H1 (cell line): ENCODE measurements at regions not wholly inside any gene's neighbourhood (a gene's known extent, or its start where the extent isn't known, plus 50 kb on each side); places are given as distances from the start of the nearest gene placed in this dataset.

Experiments
- CTCF ChIA-PET: fragments of 300-600 bp; sonication (Branson Sonifier 250); formaldehyde crosslinking; loops from one replicate; lab custom pipeline; 2021; ENCODE audit not compliant: partially characterized antibody; lab: Charles Lee
- POLR2A ChIA-PET: fragments of 300-600 bp; sonication (Branson Sonifier 250); formaldehyde crosslinking; loops from one replicate; lab custom pipeline; 2021; ENCODE audit warnings: inconsistent platforms; ENCODE audit not compliant: partially characterized antibody; lab: Charles Lee
- DNase-seq, 2 experiments: peaks; one replicate each; pipeline versions ENCODE4 v3.0.0 to v3.0.0-alpha.2; 2010 to 2022; ENCODE audit warnings: low spot score in 2 of 2, low read depth in 1 of 2, mixed read lengths in 1 of 2
- FAIRE-seq: peaks from 2 replicates; lab custom pipeline; 2011; peaks lifted over from hg19 to GRCh38; lab: Jason Lieb, UNC
- H2AFZ ChIP-seq: 2 replicates; pipeline ENCODE4 v1.8.1; 2012; ENCODE audit warnings: low read length, inconsistent platforms
- H2AK5ac ChIP-seq: 2 replicates; pipeline ENCODE4 v1.6.1; 2013; ENCODE audit warnings: low read depth, low read length
- H2BK120ac ChIP-seq: replicated peaks from 2 replicates; pipeline ENCODE3; 2013; ENCODE audit warnings: low read depth, low read length, inconsistent platforms
- H2BK12ac ChIP-seq: 2 replicates; pipeline ENCODE4 v1.6.1; 2013; ENCODE audit warnings: low read depth, low read length
- H2BK15ac ChIP-seq: 2 replicates; pipeline ENCODE4 v1.6.1; 2013; ENCODE audit warnings: low read length
- H2BK20ac ChIP-seq: 2 replicates; pipeline ENCODE4 v1.6.1; 2013; ENCODE audit warnings: low read length
- H2BK5ac ChIP-seq: 2 replicates; pipeline ENCODE4 v1.6.1; 2013; ENCODE audit warnings: low read depth, low read length
- H3K14ac ChIP-seq: 2 replicates; pipeline ENCODE4 v1.6.1; 2013; ENCODE audit warnings: inconsistent platforms; ENCODE audit not compliant: insufficient read length
- H3K18ac ChIP-seq: 2 replicates; pipeline ENCODE4 v1.6.1; 2013; ENCODE audit warnings: low read length; ENCODE audit errors: extremely low read depth
- H3K23ac ChIP-seq: 2 replicates; pipeline ENCODE4 v1.6.1; 2013; ENCODE audit warnings: inconsistent platforms; ENCODE audit not compliant: insufficient read length
- H3K23me2 ChIP-seq: 2 replicates; pipeline ENCODE4 v1.6.1; 2013; ENCODE audit warnings: low read depth, low read length
- H3K27ac ChIP-seq: 2 replicates; pipeline ENCODE4 v1.6.1; 2011; ENCODE audit warnings: low read depth, low read length, inconsistent platforms
- H3K27me3 ChIP-seq, 4 experiments: replicated peaks in 1 of 4; 1 replicate in 1 of 4; 2 replicates in 3 of 4; pipeline versions ENCODE4 v1.6.1 to v1.8.1; 2011 to 2013; ENCODE audit warnings: low read length in 3 of 4, mild to moderate bottlenecking in 3 of 4, inconsistent platforms in 2 of 4, mixed read lengths in 2 of 4, moderate library complexity in 1 of 4; ENCODE audit not compliant: control insufficient read depth in 3 of 4, insufficient read depth in 3 of 4; ENCODE audit errors: extremely low read depth in 1 of 4
- H3K36me3 ChIP-seq, 4 experiments: 2 replicates each; pipeline versions ENCODE4 v1.6.1 to v1.8.1; 2011 to 2013; ENCODE audit warnings: mild to moderate bottlenecking in 4 of 4, low read length in 3 of 4, moderate library complexity in 2 of 4, control low read depth in 1 of 4, inconsistent platforms in 1 of 4; ENCODE audit not compliant: insufficient read depth in 4 of 4, control insufficient read depth in 2 of 4
- H3K4ac ChIP-seq: replicated peaks from 2 replicates; pipeline ENCODE3; 2013; ENCODE audit warnings: low read length, low read depth, mixed read lengths, inconsistent platforms; ENCODE audit not compliant: insufficient read length
- H3K4me1 ChIP-seq, 4 experiments: replicated peaks in 1 of 4; 1 replicate in 1 of 4; 2 replicates in 3 of 4; pipeline versions ENCODE4 v1.6.1 to v1.8.1; 2011 to 2013; ENCODE audit warnings: low read length in 3 of 4, inconsistent platforms in 2 of 4, mixed read lengths in 1 of 4; ENCODE audit not compliant: insufficient read depth in 4 of 4, control insufficient read depth in 3 of 4
- H3K4me2 ChIP-seq, 2 experiments: 2 replicates each; pipeline versions ENCODE4 v1.6.1 to v1.8.1; 2011 to 2013; ENCODE audit warnings: low read depth in 2 of 2, low read length in 2 of 2, control low read depth in 1 of 2, inconsistent platforms in 1 of 2, mild to moderate bottlenecking in 1 of 2; ENCODE audit not compliant: insufficient read depth in 1 of 2
- H3K4me3 ChIP-seq, 4 experiments: fragments of 200-600, 300-600 bp in 1 of 4; sonication (generic), shearing (Covaris generic), sonication (Bioruptor Twin) in 1 of 4; 2 replicates each; pipeline versions ENCODE4 v1.5.1 to v1.8.1; 2011 to 2016; ENCODE audit warnings: low read length in 4 of 4, low read depth in 3 of 4, control low read depth in 2 of 4, inconsistent platforms in 2 of 4, mild to moderate bottlenecking in 2 of 4, mixed read lengths in 1 of 4, moderate library complexity in 1 of 4; ENCODE audit not compliant: insufficient read depth in 2 of 4; ENCODE audit errors: extremely low read depth in 1 of 4
- H3K56ac ChIP-seq: replicated peaks from 2 replicates; pipeline ENCODE3; 2013; ENCODE audit warnings: low read depth, mild to moderate bottlenecking, mixed read lengths, low read length, inconsistent platforms; ENCODE audit not compliant: insufficient read length
- H3K79me1 ChIP-seq: 2 replicates; pipeline ENCODE4 v1.6.1; 2013; ENCODE audit warnings: low read depth, low read length, control low read depth
- H3K79me2 ChIP-seq, 2 experiments: 2 replicates each; pipeline versions ENCODE4 v1.6.1 to v1.8.1; 2012 to 2013; ENCODE audit warnings: low read length in 2 of 2, mild to moderate bottlenecking in 2 of 2, inconsistent platforms in 1 of 2; ENCODE audit not compliant: insufficient read depth in 2 of 2, control insufficient read depth in 1 of 2
- H3K9ac ChIP-seq, 4 experiments: replicated peaks in 1 of 4; 1 replicate in 1 of 4; 2 replicates in 3 of 4; pipeline versions ENCODE4 v1.6.1 to v1.8.1; 2011 to 2013; ENCODE audit warnings: low read depth in 3 of 4, low read length in 3 of 4, control low read depth in 2 of 4, mild to moderate bottlenecking in 2 of 4, moderate library complexity in 2 of 4, inconsistent platforms in 1 of 4; ENCODE audit errors: extremely low read depth in 1 of 4
- H3K9me3 ChIP-seq, 2 experiments: 2 replicates each; pipeline versions ENCODE4 v1.6.1 to v1.8.1; 2012 to 2013; ENCODE audit warnings: mild to moderate bottlenecking in 2 of 2, moderate library complexity in 2 of 2, control low read depth in 1 of 2, inconsistent platforms in 1 of 2, low read depth in 1 of 2, low read length in 1 of 2, mixed read lengths in 1 of 2; ENCODE audit not compliant: insufficient read depth in 2 of 2
- H4K20me1 ChIP-seq, 2 experiments: replicated peaks in 1 of 2; 2 replicates each; pipeline versions ENCODE3 to v1.8.1; 2011 to 2013; ENCODE audit warnings: inconsistent platforms in 2 of 2, low read length in 2 of 2, mild to moderate bottlenecking in 1 of 2; ENCODE audit not compliant: insufficient read depth in 2 of 2, control insufficient read depth in 1 of 2
- H4K5ac ChIP-seq: 2 replicates; pipeline ENCODE4 v1.6.1; 2013; ENCODE audit warnings: low read length, low read depth, mixed read lengths, inconsistent platforms; ENCODE audit not compliant: insufficient read length
- H4K8ac ChIP-seq: 2 replicates; pipeline ENCODE4 v1.8.0; 2013; ENCODE audit warnings: mild to moderate bottlenecking, moderate library complexity, low read length, inconsistent platforms; ENCODE audit not compliant: insufficient read depth; ENCODE audit errors: extremely low read depth
- H4K91ac ChIP-seq: replicated peaks from 2 replicates; pipeline ENCODE3; 2013; ENCODE audit warnings: low read length, mixed read lengths, inconsistent platforms; ENCODE audit not compliant: insufficient read length
- BACH1 ChIP-seq: IDR thresholded peaks from 2 replicates; pipeline ENCODE4 v1.6.1; 2012; ENCODE audit warnings: low read length, improper control_type of control experiment
- CBX5 ChIP-seq: fragments of 300-800, 300-1000 bp; sonication (generic); IDR thresholded peaks from 2 replicates; pipeline ENCODE4 v1.7.1; 2016; ENCODE audit warnings: antibody characterized with exemption, low read length, low read depth
- CTCF ChIP-seq, 3 experiments: IDR thresholded peaks; 1 replicate in 2 of 3; 2 replicates in 1 of 3; pipeline versions ENCODE4 v1.5.1 to v1.6.1; 2011; ENCODE audit warnings: low read length in 3 of 3, mild to moderate bottlenecking in 3 of 3, inconsistent platforms in 2 of 3, low read depth in 1 of 3, moderate library complexity in 1 of 3; ENCODE audit not compliant: insufficient read depth in 1 of 3; ENCODE audit errors: control extremely low read depth in 1 of 3
- FOSL1 ChIP-seq: IDR thresholded peaks from 2 replicates; pipeline ENCODE4 v1.6.1; 2011; ENCODE audit warnings: mild to moderate bottlenecking, low read depth, low read length, moderate library complexity; ENCODE audit not compliant: insufficient read depth
- HDAC2 ChIP-seq, 2 experiments: fragments of 300-600 bp in 1 of 2; sonication (generic) in 1 of 2; IDR thresholded peaks; 2 replicates each; pipeline ENCODE4 v1.6.1; 2011 to 2012; ENCODE audit warnings: low read depth in 2 of 2, low read length in 2 of 2, mild to moderate bottlenecking in 2 of 2, moderate library complexity in 2 of 2, borderline replicate concordance in 1 of 2, inconsistent platforms in 1 of 2
- JUN ChIP-seq: IDR thresholded peaks from 2 replicates; pipeline ENCODE4 v1.6.1; 2011; ENCODE audit warnings: low read depth, mild to moderate bottlenecking, improper control_type of control experiment, low read length
- MAFK ChIP-seq: IDR thresholded peaks from 2 replicates; pipeline ENCODE4 v1.6.1; 2012; ENCODE audit warnings: low read depth, mild to moderate bottlenecking, improper control_type of control experiment, low read length
- POLR2A ChIP-seq, 2 experiments: IDR thresholded peaks; 1 replicate in 1 of 2; 2 replicates in 1 of 2; pipeline ENCODE4 v1.6.1; 2011; ENCODE audit warnings: low read depth in 2 of 2, low read length in 2 of 2, mild to moderate bottlenecking in 2 of 2; ENCODE audit errors: control extremely low read depth in 1 of 2
- POLR2AphosphoS5 ChIP-seq: IDR thresholded peaks from 2 replicates; pipeline ENCODE4 v1.6.1; 2011; ENCODE audit warnings: low read depth, low read length
- POU5F1 ChIP-seq: IDR thresholded peaks from 2 replicates; pipeline ENCODE4 v1.6.1; 2011; ENCODE audit warnings: low read depth, mild to moderate bottlenecking, low read length, moderate library complexity
- RBBP5 ChIP-seq: IDR thresholded peaks from 2 replicates; pipeline ENCODE4 v1.7.1; 2012; ENCODE audit warnings: low read depth, mild to moderate bottlenecking, inconsistent platforms, low read length, moderate library complexity, borderline replicate concordance
- RFX5 ChIP-seq: IDR thresholded peaks from 2 replicates; pipeline ENCODE4 v1.6.1; 2011; ENCODE audit warnings: low read depth, low read length, improper control_type of control experiment, borderline replicate concordance
- SIRT6 ChIP-seq: IDR thresholded peaks from one replicate; pipeline ENCODE4 v1.7.1; 2012; ENCODE audit warnings: low read length, inconsistent platforms
- TBP ChIP-seq: IDR thresholded peaks from 2 replicates; pipeline ENCODE4 v1.6.1; 2011; ENCODE audit warnings: low read depth, low read length, improper control_type of control experiment
- WGBS, 2 experiments: shearing (Covaris generic) in 1 of 2; methylation state at CpG; one replicate each; pipeline versions ENCODE4 v1.1.6 to v1.1.7; 2013 to 2015; ENCODE audit warnings: low lambda C conversion rate in 2 of 2, mixed read lengths in 2 of 2, inconsistent platforms in 1 of 2, low coverage in 1 of 2, missing lambda C conversion rate in 1 of 2; ENCODE audit not compliant: insufficient replicate concordance in 2 of 2, insufficient coverage in 1 of 2, insufficient read length in 1 of 2; ENCODE audit errors: extremely low coverage in 1 of 2, missing lambda C conversion rate in 1 of 2; 5-methylcytosine and 5-hydroxymethylcytosine counted together

- Histone ChIP-seq H3K27ac (no peak overlapping the region), H2AK5ac (no peak overlapping the region), H3K4me3 (no peak overlapping the region), H3K4me2 (no peak overlapping the region), H3K14ac (no peak overlapping the region), H3K18ac (no peak overlapping the region), H3K27me3 (no peaks in the 10 kb centered on the region), H3K9ac (no peak overlapping the region), H3K9me3 (no peaks in the 10 kb centered on the region), H3K23ac (no peak overlapping the region), H2BK15ac (no peak overlapping the region), H3K56ac (no peak overlapping the region), H3K4me1 (peaks cover 0 to 2% (median 0%) of the 10 kb centered on the region in 4 experiments; a peak in 3 of 7 replicates), H2BK12ac (no peak overlapping the region), H2BK20ac (no peak overlapping the region), H4K91ac (no peak overlapping the region), H3K4ac (no peak overlapping the region), H4K8ac (no peak overlapping the region), H3K79me2 (no peaks in the 10 kb centered on the region), H3K23me2 (no peaks in the 10 kb centered on the region), H3K36me3 (no peaks in the 10 kb centered on the region), H3K79me1 (no peaks in the 10 kb centered on the region), H4K20me1 (no peaks in the 10 kb centered on the region), H2AFZ (no peak overlapping the region), H2BK5ac (no peak overlapping the region), H2BK120ac (no peak overlapping the region), H4K5ac (no peak overlapping the region)
- 96% methylated on average over 1 of the region's 1 CpG; no CpG with 5 or more reads in 1 of the 2 experiments for WGBS, 2 experiments
- DNase-seq (no peak), FAIRE-seq (no peak)
- CTCF ChIA-PET, result no interaction called here
- POLR2A ChIA-PET, result no interaction called here
- no peak for TF ChIP-seq MAFK
- no peak for TF ChIP-seq HDAC2 (IDR thresholded peaks at IDR 0.05; ENCODE audit: borderline replicate concordance in 1 of 2, low read depth in 2 of 2, low read length in 2 of 2)
- no peak for TF ChIP-seq POLR2A (IDR thresholded peaks at IDR 0.05; ENCODE audit: control extremely low read depth in 1 of 2, low read depth in 2 of 2, low read length in 2 of 2)
- no peak for TF ChIP-seq FOSL1
- TF ChIP-seq RBBP5, result no peak
- no peak for TF ChIP-seq CBX5
- TF ChIP-seq CTCF (IDR thresholded peaks at IDR 0.05; ENCODE audit: control extremely low read depth in 1 of 3, insufficient read depth in 1 of 3, low read depth in 1 of 3, low read length in 3 of 3), result no peak
- TF ChIP-seq TBP, result no peak
- no peak for TF ChIP-seq BACH1
- TF ChIP-seq RFX5, result no peak
- no peak for TF ChIP-seq POU5F1
- TF ChIP-seq POLR2AphosphoS5, result no peak
- no peak for TF ChIP-seq SIRT6
- TF ChIP-seq JUN, result no peak
Observed at GRCh38 chr6:4638641-4639040, 137.6 kb upstream of the CDYL start.
